Endothelial cell (in vitro differentiated cells): ENCODE measurements at regions not wholly inside any gene's neighbourhood (a gene's known extent, or its start where the extent isn't known, plus 50 kb on each side); places are given as distances from the start of the nearest gene placed in this dataset.

ENCODE experiments used
- DNase-seq: peaks from one replicate; pipeline ENCODE4 v3.0.0; 2021; ENCODE audit warnings: low spot score
- H3K27ac Mint-ChIP-seq: one replicate; pipeline ENCODE4 v1.8.0; 2021; ENCODE audit warnings: mixed read lengths, inconsistent platforms; ENCODE audit not compliant: unreplicated experiment
- H3K27me3 Mint-ChIP-seq: one replicate; pipeline ENCODE4 v1.8.0; 2021; ENCODE audit warnings: mild to moderate bottlenecking, moderate library complexity, mixed read lengths, inconsistent platforms; ENCODE audit not compliant: unreplicated experiment
- H3K36me3 Mint-ChIP-seq: one replicate; pipeline ENCODE4 v1.8.0; 2021; ENCODE audit warnings: mild to moderate bottlenecking, low read depth, mixed read lengths, inconsistent platforms; ENCODE audit not compliant: unreplicated experiment
- H3K4me1 Mint-ChIP-seq: one replicate; pipeline ENCODE4 v1.8.0; 2021; ENCODE audit warnings: mild to moderate bottlenecking, mixed read lengths, inconsistent platforms; ENCODE audit not compliant: unreplicated experiment
- H3K4me3 Mint-ChIP-seq: one replicate; pipeline ENCODE4 v1.8.0; 2021; ENCODE audit warnings: mild to moderate bottlenecking, mixed read lengths, inconsistent platforms; ENCODE audit not compliant: unreplicated experiment
- H3K9me3 Mint-ChIP-seq: one replicate; pipeline ENCODE4 v1.8.0; 2021; ENCODE audit warnings: mixed read lengths, inconsistent platforms; ENCODE audit not compliant: unreplicated experiment
- TF ChIP-seq, protein P1 (sequence below): fragments of 200-600 bp; sonication (generic); IDR thresholded peaks from one replicate; pipeline ENCODE4 v1.5.0; 2021; ENCODE audit warnings: antibody characterized with exemption; ENCODE audit not compliant: unreplicated experiment

DNA sequence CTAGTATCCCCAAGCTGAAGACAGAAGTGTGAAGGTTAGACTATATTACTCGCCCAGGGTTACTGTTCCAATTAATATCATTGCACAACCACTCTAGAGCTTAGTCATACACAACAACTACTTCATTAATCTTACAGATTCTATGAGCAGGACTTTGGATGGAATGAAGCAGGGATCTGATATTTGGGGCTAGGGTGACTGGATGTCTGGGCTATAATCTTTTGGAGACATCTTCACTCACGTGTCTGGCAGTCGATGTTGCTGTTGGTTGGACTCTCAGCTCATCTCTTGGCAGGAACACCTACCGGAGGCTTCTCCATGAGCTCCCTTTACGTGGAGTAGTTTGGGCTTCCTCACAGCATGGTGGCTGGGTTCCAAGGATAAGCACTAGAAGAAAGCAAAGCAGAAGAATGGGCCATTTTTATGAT is 519.2 kb upstream of the B3GALT2 start:
- Mint-ChIP-seq H3K27me3 (no peaks in the 10 kb centered on the region), H3K36me3 (no peaks in the 10 kb centered on the region), H3K4me3 (no peak overlapping the region), H3K9me3 (no peaks in the 10 kb centered on the region), H3K4me1 (no peaks in the 10 kb centered on the region), H3K27ac (no peak overlapping the region)
- DNase-seq = no peak
- TF ChIP-seq, protein P1, sequence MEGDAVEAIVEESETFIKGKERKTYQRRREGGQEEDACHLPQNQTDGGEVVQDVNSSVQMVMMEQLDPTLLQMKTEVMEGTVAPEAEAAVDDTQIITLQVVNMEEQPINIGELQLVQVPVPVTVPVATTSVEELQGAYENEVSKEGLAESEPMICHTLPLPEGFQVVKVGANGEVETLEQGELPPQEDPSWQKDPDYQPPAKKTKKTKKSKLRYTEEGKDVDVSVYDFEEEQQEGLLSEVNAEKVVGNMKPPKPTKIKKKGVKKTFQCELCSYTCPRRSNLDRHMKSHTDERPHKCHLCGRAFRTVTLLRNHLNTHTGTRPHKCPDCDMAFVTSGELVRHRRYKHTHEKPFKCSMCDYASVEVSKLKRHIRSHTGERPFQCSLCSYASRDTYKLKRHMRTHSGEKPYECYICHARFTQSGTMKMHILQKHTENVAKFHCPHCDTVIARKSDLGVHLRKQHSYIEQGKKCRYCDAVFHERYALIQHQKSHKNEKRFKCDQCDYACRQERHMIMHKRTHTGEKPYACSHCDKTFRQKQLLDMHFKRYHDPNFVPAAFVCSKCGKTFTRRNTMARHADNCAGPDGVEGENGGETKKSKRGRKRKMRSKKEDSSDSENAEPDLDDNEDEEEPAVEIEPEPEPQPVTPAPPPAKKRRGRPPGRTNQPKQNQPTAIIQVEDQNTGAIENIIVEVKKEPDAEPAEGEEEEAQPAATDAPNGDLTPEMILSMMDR = no peak

DNA sequence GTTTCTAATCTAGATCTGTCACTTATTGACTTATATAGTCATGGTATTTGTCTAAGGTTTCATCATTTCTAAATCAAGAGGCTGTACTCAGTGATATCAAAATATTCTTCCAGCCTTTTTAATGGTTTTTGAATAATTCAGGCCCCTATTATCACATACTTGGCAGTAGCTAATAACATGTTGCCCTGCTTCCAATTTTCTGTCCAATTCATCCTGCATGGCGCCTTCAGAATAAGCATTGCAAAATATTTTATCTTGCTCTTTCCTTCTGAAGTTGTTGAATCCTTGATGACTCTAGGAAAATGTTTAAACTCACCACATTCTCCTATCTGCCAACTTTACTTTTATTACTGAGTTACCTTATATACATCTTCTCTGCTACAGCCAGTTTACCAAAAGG is 517.2 kb upstream of the B3GALT2 start:
- H3K9me3 Mint-ChIP-seq = no peaks in the 10 kb centered on the region
- no peaks in the 10 kb centered on the region for H3K27me3 Mint-ChIP-seq
- TF ChIP-seq, protein P1 = no peak
- H3K36me3 Mint-ChIP-seq = no peaks in the 10 kb centered on the region
- H3K4me3 Mint-ChIP-seq = no peak overlapping the region
- no peak for DNase-seq
- H3K4me1 Mint-ChIP-seq = no peaks in the 10 kb centered on the region
- H3K27ac Mint-ChIP-seq = no peak overlapping the region

DNA sequence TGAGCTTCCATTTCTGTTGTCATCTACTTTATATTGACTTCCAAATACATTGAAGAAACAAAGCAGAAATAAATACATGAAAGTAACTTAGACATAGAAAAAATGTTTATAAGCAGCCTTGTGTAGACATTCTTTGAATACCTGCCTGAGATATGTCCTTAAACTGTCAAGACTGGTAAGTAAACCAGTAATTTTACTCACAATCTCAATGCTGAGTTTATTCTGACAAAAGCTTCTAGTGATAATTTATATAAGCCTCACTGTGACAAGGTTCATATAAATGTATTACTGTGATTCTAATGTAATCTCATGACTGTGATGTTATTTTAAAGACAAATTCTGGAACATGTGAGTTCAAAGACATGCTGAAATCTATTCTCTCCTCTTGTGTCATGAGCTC is 516.7 kb upstream of the B3GALT2 start:
- Mint-ChIP-seq H3K9me3 (no peaks in the 10 kb centered on the region), H3K27ac (no peak overlapping the region), H3K27me3 (no peaks in the 10 kb centered on the region), H3K4me1 (no peaks in the 10 kb centered on the region), H3K4me3 (no peak overlapping the region), H3K36me3 (no peaks in the 10 kb centered on the region)
- DNase-seq = no peak
- TF ChIP-seq, protein P1 = no peak

DNA sequence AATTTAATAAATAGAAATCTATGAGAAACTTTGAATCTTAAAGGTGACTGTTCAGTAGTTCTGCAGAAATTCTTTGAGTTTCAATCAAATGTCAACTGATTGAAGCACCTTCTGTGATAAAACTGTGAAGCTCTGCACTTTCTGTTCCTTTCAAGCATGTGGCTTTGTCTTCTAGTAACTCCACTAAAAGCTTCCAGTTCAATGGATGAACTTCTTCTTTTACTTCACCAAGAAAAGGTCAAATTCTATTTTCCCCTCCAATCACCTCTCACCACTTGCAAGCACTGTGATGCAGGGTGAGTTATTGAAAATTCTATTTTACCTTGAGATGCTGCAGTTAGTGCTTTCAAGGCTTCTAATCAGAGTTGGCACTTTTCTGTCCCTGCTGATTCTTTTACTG is 515.3 kb upstream of the B3GALT2 start:
- Mint-ChIP-seq H3K27me3 (no peaks in the 10 kb centered on the region), H3K4me1 (no peaks in the 10 kb centered on the region), H3K36me3 (no peaks in the 10 kb centered on the region)

DNA sequence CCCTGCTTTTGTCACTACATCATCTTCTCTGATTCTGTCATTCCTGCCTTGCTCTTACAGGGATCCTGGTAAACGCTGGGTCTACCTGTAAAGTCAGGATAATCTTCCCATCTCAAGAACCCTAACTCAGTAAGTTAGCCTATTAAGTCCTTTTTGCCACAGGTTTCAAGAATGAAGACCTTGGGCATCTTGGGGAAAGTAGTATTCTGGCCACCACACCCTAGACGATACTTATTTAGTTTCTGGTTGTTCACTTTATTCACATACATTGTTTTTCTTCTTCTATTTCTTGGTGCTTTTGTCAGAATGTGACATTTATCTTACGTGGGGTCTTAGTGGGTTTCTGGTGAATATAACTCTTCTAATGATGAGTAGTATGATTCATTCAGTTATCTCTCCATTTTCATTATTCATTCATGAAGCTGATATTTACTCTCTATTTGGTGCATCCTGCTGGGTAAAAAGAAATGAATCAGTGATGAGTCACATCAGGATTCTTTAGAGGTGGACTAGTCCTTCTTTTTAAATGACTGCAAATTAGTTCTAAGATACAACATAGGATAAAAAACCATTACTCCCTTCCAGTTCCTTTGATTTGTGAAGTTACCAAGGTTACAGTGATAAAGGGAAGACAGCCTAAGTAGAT is 514.4 kb upstream of the B3GALT2 start:
- Mint-ChIP-seq H3K4me1 (no peaks in the 10 kb centered on the region), H3K36me3 (no peaks in the 10 kb centered on the region), H3K27ac (no peak overlapping the region), H3K4me3 (no peak overlapping the region), H3K9me3 (no peaks in the 10 kb centered on the region), H3K27me3 (no peaks in the 10 kb centered on the region)
- TF ChIP-seq, protein P1 = no peak
- DNase-seq = no peak

More for the DNA sequence above, 515.3 kb upstream of the B3GALT2 start:
- DNase-seq = no peak
- H3K9me3 Mint-ChIP-seq = no peaks in the 10 kb centered on the region
- no peak overlapping the region for H3K27ac Mint-ChIP-seq
- TF ChIP-seq, protein P1 = no peak
- H3K4me3 Mint-ChIP-seq = no peak overlapping the region
